NCI-H2196 (cell line): ENCODE measurements at regions not wholly inside any gene's neighbourhood (a gene's known extent, or its start where the extent isn't known, plus 50 kb on each side); places are given as distances from the start of the nearest gene placed in this dataset.

ENCODE experiments used
- DNase-seq: peaks from one replicate; lab custom pipeline; 2025; ENCODE audit not compliant: unreplicated experiment; lab: John Stamatoyannopoulos, UW

DNA sequence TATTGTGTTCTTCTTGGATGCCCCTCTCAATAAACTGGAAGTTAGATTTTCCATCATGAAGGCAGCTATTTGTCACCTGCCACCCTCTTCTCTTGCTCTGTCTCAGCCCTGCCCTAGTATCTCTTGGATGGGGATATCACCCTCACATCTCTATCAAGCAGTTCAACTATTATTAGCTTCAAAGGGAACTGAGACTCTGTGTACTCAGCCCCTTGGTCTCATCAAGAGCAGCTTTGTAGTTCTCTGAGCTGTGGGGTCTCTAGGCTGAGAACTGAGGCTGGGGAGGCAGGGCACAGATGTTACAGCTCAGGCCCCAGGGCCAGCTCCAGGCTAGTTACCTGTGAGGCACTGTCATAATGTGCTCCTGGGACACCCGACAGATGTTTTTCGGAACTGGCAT is 130.3 kb downstream of the DAD1 start:
- DNase-seq: no peak

DNA sequence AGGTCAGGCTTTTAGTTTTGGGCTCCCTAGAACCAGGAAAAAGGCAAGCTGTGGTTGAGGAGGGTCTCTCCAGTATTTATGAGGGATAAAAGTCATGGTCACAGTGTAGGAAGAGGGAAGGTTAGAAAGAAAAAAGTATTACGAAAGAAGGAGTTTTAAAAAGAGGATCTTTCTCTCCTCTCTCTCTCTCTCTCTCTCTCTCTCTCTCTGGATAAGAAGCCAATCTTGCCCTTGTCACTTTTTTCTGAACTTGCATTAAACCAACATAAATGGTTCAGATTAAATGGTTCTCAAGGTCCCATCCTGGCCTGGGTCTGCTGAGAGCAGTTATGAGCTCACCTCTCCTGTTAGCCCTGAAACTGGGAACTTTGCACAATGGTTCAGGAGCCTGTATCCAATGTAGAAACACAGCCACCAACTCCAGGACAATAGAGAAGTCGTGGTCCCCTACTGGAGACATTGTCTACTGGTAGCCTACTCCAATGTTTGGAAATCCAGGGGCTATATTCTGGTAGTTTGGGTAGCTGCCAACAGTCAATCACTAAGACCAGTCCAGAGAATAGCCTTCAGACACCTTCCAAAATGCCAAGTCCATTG is 131.9 kb downstream of the DAD1 start:
- no peak for DNase-seq

DNA sequence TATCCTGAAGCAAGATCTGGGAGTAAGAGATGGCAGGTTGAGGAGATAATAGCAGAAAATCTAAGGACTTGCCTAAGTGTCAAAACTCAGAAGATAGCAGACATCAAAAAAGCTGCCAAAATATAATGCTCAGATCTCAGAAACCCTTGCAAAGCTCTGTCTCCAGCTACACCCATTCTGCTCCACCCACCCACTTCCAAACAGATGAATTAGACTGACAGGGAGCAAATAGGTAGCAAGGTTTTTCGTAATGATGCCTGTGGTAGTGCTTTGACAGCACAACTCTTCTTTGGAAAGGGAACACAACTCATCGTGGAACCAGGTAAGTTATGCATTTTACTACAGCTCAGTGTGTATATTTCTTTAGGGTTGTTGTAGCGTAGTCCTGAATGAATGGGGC is 132.6 kb downstream of the DAD1 start:
- no peak for DNase-seq

- no peak for DNase-seq
These were observed 136.7 kb downstream of the DAD1 start for GRCh38 chr14:22452330-22452729.

DNA sequence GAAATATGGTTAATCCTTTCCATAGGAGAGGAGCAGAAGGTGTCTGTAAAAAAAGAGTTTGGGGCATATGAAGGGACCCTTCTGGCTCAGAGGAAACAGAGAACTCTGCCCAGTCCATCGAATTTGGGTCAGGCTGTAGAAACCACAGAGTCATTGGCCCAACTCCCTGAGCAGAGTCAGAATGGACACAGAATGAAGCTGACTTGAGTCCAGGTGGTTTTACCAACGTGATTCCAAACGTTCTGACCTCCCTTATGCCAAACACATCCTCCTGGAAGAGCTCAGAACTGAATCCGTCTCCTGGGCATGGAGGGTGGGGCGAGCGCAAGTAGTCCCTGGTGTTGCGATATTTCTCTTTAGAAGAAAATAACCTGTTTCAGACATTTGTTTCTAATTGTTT is 138.8 kb downstream of the DAD1 start:
- no peak for DNase-seq

GRCh38 chr14:22449600-22449905 is 139.5 kb downstream of the DAD1 start:
- DNase-seq: no peak

GRCh38 chr14:22448905-22449599 is 140.0 kb downstream of the DAD1 start:
- no peak for DNase-seq

DNA sequence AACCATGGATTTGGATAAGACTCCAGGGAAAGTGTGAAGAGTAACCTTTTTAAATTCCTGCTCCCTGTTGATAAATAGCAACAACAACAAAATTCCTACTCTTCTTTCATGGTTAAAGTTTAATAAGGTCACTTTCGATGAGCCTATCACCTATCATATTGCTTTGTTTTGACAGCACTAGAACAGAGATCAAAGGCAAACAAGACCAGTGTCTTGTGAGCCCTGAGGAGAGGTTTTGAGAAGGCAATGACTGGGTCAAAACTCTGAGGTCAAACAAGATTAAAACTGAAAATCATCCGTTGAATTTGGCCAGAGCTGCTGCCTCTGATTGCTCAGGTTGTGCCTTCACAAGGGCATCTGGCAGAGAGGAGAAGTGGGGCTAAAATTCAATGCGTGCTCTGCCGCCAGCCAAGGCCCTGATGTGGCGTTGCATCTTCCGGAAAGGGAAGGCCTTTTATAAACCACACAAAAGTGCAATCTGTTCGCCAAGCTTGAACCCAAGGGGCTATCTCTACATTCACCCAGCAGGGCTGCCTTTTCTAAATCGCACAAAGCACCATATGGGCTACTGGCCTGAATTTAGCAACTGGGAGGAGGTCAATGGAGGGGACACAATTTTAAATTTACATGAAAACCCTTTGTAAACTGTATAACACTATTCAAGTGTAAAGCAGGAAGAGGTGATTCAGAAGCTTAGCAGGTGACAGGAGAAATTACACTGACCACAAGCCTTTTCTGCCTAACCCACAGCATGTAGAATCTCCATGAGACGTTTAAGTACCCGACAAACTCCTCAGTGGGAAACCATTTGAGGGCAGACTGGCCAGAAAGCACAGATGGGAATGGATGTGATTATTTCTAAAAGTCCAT is 140.8 kb downstream of the DAD1 start:
- no peak for DNase-seq

GRCh38 chr14:22438742-22439141 is 150.3 kb downstream of the DAD1 start:
- no peak for DNase-seq

DNA sequence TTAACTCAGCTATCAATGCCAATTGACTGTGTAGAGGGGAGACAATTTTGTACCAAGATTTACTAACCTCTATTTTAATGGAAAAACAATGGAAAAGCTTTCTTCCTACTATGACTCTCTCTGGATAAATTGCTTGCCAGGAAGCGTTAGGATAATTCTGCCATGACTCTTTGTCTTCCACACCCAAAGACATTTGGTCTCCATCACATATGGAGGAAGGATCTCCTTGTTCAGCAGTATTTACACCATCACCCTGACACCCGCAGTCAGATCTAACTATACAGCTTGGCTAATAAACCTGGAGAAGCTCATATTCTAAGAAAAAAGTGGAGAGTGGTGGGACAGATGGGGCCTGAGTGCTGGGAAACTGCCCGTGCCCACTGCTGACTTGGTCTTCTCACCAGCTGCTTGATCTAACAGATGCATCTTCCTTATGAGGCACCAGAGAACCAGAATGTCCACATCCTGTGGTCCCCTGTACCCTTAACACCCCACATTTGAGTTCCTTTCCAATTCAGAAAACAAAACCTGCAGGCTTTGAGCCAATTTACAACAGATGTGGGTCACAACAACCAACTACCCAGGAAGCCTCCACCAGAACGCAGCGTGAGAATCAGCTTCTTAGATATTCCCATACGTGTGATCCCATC is 154.0 kb downstream of the DAD1 start:
- no peak for DNase-seq

DNA sequence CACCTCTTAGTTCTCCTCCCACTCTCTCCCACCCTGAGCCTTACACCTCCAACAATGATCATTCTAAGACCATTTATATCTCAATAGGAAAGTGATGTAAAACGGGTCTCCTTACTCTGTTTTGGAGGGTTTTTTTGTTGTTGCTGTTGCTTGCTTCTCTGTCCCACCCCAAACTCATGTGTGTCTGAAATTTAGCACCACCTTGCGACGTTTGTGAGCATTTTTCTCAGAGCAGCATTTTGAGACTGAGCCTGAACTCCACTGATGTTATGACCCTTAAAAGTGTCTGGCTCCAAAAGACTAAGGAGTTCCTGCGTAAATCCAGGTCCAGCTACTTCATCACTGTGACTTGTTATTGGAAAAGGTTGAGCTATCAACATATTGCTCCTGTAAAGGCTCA is 155.0 kb downstream of the DAD1 start:
- DNase-seq: no peak

- no peak for DNase-seq
These were observed 156.0 kb downstream of the DAD1 start for GRCh38 chr14:22433069-22433468.

DNA sequence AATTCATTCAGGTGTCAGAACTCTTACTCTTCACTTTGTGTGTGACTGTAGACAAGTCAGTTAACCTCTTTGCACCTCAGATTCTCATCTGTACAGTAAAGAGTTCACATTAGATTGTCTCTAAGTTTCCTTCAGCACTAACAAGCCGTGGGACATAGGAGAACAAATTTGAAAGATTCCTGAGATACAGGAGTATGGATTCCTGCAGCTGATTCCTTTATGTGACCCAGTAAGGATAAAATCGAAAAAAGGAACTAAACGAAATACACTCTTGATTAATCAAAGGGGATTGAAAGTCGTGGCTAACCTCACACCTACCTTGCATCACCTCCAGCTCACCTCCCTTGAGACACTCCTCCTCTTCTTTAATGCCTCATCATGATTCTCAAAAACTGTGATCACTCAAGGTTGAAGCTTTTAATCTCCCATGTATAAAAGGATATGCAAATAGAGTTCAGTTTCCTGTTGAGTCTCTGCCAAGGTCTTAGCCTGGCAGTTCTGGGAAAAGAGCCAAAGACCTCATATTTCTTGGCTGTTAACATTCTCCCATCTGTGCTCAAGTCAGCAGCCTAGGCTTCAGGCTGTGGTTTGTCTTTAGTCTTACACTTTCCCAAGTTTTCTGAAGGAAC is 156.6 kb downstream of the DAD1 start:
- peak; percentile 61 for DNase-seq

DNA sequence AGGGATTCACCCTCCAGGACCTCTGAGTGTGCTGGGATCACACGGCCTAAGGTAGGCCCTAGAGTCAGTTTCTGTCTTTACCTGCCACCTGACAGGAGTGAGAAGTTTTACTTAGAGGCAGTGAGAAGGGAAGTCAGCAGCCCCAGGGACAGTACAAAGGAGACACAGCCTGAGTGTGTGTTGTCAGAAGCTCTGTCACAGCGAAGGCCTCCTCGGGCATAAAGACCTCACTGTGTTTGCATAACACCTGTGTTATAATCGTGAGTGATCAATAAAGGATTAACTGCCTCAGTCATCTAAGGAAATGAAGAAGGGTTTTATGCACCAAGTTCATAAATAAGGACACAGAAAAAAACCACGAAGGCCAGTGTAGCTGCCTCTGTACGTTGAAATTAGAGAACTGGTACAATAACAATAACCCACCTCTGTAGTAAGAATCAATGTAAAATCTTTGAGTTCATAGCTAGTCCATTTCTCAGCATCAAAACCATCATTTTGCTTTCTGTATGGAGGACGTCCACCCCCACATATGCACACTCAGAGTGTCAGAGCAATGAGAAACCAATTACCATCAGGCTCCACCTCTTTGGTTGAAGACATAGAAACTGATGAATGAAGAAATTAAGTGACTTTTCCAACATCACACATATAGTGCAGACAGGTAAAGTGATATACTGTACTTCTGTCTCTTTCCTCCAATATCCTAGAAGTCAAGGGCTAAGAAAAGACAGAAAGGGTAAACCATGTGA is 159.3 kb downstream of the DAD1 start:
- DNase-seq: no peak

DNA sequence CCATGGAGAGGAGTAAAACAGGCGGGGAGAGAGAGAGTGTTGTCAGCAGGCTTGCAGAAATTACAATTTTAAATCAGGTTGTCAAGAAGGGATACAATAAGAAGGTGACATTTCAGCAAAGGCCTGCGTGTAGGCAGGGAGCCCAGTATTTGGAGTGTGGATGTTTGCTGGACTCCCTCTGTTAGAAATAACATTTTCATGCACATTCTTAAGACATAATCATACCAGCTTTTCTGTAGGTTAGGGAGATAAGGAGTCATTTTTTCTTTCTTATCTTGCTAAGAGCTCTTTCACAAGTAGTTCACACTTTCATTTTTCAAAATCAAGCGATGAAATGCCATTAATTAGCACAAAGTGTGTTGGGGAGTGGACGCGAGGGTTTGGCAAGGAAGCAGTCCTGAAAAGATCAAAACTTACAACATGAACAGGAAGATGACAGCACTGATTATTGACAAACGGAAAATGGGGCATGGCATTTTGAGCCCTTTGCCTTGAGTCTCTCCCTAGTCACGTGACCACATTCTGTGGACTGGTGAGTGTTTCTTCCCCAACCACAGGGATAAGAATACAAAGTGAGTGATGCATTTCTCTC is 160.2 kb downstream of the DAD1 start:
- DNase-seq: no peak

- DNase-seq: no peak
These were observed 161.2 kb downstream of the DAD1 start for GRCh38 chr14:22427771-22428231.

DNA sequence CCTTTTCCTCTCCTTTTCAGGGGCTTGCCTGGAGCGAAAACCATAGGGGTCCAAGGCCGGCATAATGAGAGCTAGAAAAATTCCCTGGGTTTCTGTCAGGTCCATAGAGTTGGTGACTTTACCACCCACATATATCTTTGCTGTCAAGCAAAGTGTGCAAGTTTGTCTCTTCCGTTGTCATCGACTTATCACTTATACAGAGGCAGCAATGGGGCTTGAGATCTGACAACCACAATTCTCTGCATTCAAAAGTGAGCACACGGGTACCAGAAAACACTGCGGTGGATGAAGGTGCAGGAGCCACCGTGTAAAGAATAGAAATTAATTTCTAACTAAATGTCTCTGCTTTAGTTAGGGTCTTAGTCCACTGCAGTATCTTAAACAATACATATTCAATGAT is 162.3 kb downstream of the DAD1 start:
- DNase-seq: no peak

DNA sequence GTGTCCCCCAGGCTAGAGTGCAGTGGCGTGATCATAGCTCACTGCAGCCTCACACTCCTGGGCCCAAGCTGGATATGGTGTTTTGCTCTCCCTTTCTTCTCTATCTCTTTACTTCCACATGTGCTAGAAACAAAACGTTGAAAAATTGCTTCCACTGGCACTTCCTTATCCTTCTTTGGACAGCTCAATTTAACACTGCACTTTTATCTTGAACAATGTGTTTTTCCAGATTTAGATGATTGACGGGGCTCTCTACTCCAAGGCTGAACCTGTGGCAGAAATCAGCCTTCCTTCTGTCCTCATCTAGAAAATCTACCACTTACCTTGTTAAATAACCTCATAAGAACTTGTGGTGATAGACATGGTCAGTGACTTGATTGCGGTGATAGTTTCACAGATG is 165.1 kb downstream of the DAD1 start:
- no peak for DNase-seq

- no peak for DNase-seq
These were observed 166.8 kb downstream of the DAD1 start for GRCh38 chr14:22422238-22422637.

GRCh38 chr14:22420598-22421186 is 168.3 kb downstream of the DAD1 start:
- no peak for DNase-seq
